Activated CD4-positive, alpha-beta memory T cell treated with anti-CD3 and anti-CD28 coated beads, Interleukin-2, amount 10 ng/mL, durations not matched to agents 7 days and 5 days (primary cell): ENCODE measurements at regions not wholly inside any gene's neighbourhood (a gene's known extent, or its start where the extent isn't known, plus 50 kb on each side); places are given as distances from the start of the nearest gene placed in this dataset.
"Not testable (repeated sequence)": the region's sequence is repeated elsewhere in the genome, so short reads cannot be mapped to it uniquely, and the experiment has no call there.

Experiments used
- CTCF ChIA-PET: fragments of 350-600 bp; sonication (Branson Sonifier 250); formaldehyde crosslinking; loops from one replicate; lab custom pipeline; 2021; ENCODE audit warnings: antibody characterized with exemption, inconsistent platforms; lab: Charles Lee
- POLR2A ChIA-PET: fragments of 350-600 bp; sonication (Branson Sonifier 250); formaldehyde crosslinking; loops from one replicate; lab custom pipeline; 2021; ENCODE audit warnings: antibody characterized with exemption; lab: Charles Lee
- DNase-seq: peaks from one replicate; pipeline ENCODE4 v3.0.0-alpha.2; 2020
- H3K27ac Mint-ChIP-seq: one replicate; pipeline ENCODE4 v1.8.0; 2021; ENCODE audit warnings: mild to moderate bottlenecking, mixed read lengths
- H3K27me3 Mint-ChIP-seq: one replicate; pipeline ENCODE4 v1.8.0; 2021; ENCODE audit warnings: mixed read lengths
- H3K36me3 Mint-ChIP-seq: one replicate; pipeline ENCODE4 v1.8.0; 2021; ENCODE audit warnings: low read depth, mixed read lengths
- H3K4me1 Mint-ChIP-seq: one replicate; pipeline ENCODE4 v1.8.0; 2021; ENCODE audit warnings: mixed read lengths
- H3K4me3 Mint-ChIP-seq: one replicate; pipeline ENCODE4 v1.8.0; 2021; ENCODE audit warnings: mild to moderate bottlenecking, mixed read lengths
- H3K9me3 Mint-ChIP-seq: one replicate; pipeline ENCODE4 v1.8.0; 2021; ENCODE audit warnings: mixed read lengths

DNA sequence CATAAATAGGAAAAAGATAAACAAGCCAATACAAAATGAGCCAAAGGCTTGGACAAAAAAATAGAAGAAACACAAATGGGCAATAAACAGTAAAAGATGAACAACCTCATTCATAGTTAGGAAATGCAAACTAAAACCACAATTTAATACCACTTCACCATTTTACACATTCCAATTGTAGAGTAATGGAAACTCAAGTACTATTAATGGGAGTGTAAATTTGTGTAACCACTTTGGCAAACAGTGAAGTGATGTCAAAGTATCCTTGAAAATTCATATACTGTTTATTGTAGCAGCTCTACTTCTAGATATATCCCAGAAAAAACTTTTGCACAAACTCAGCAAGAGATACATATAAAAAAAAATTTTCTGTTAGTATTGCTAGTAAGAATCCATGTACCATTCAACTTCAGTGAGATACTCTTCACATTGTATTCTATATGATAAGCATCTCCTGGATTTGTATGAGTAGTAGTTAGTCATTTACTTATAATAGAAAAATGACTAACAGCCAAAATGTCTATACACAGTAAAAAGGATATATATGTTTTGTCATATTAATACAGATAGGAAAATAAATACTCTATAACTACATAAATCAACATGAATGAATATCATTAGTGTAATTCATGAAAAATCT lies 229.8 kb downstream of the DKK2 start:
- Mint-ChIP-seq H3K9me3 (no peaks in the 10 kb centered on the region), H3K36me3 (no peaks in the 10 kb centered on the region), H3K4me3 (no peak overlapping the region), H3K27me3 (no peaks in the 10 kb centered on the region), H3K27ac (no peak overlapping the region), H3K4me1 (no peaks in the 10 kb centered on the region)
- CTCF ChIA-PET: interaction anchor here (0.8 kb wide), 1 partner anchor 38 kb away, joined by 3 read pairs; no protein-coding TSS in a partner anchor
- POLR2A ChIA-PET: no interaction called here
- DNase-seq: no peak

DNA sequence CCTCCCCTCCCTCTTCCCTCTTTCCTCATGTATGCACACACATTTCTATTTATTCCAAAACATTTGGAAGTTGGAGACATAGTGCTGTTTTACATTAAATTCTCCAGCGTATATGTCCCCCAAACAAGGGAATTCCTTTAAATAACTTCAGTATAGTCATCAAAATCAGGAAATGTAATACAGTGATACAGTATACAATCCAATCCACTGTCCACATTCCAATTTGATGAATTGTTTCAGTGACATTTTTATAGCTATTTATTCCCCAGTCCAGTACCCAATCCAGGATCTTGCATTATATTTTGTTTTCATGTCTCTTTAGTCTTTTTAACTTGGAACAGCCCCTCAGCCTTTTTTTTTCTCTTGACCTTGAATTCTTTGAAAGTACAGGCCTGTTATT lies 233.0 kb downstream of the DKK2 start:
- Mint-ChIP-seq H3K36me3 (no peaks in the 10 kb centered on the region), H3K27ac (no peak overlapping the region), H3K27me3 (no peaks in the 10 kb centered on the region), H3K9me3 (no peaks in the 10 kb centered on the region), H3K4me3 (no peak overlapping the region), H3K4me1 (no peaks in the 10 kb centered on the region)
- DNase-seq: no peak
- POLR2A ChIA-PET: no interaction called here
- CTCF ChIA-PET: no interaction called here

- ChIA-PET CTCF (no interaction called here), POLR2A (no interaction called here)
- DNase-seq: no peak
- Mint-ChIP-seq H3K27me3 (no peaks in the 10 kb centered on the region), H3K4me1 (no peaks in the 10 kb centered on the region), H3K9me3 (no peaks in the 10 kb centered on the region), H3K27ac (no peak overlapping the region), H3K4me3 (no peak overlapping the region), H3K36me3 (no peaks in the 10 kb centered on the region)
These were observed 234.7 kb downstream of the DKK2 start for GRCh38 chr4:106801386-106801785.

DNA sequence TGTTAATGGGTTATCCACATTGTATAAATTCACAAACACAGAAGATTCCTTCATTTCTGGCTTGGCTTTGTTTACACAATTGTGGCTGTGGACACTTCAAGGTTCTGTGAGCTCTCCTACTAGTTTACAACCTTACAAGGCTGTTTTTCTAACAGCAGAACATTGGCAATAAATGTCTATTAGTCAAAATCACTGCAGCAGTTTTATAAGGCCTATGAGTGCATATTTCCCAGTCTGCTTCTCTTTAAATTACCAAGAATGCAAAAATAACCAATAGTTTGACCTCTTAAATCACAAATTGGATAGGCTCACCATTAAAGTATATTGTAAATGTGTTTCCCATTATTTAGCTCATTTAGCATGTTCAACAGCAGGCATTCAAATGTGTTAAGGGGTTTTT lies 239.2 kb downstream of the DKK2 start:
- Mint-ChIP-seq H3K36me3 (no peaks in the 10 kb centered on the region), H3K9me3 (no peaks in the 10 kb centered on the region), H3K27me3 (no peaks in the 10 kb centered on the region), H3K4me3 (no peak overlapping the region), H3K27ac (no peak overlapping the region), H3K4me1 (no peaks in the 10 kb centered on the region)
- DNase-seq: no peak
- ChIA-PET CTCF (no interaction called here), POLR2A (no interaction called here)

DNA sequence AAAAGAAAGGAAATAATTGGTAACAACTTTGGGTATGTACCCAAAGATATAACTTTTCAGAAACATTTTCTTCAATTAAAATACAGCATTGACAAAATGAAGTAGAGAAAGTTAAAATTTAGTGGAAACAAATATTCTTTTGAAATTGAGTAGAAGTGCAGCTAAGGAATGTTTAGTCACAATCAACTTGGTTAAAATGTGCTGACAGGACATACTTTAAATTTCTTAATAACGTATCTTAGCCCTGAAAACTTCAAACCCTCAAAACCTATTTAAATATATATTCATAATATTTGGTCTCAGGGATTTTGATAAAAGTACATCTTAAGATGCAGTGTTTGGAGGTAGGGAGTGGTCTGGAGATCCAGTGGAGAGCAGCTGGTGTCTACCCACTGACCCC lies 240.8 kb downstream of the DKK2 start:
- H3K4me1 Mint-ChIP-seq: no peaks in the 10 kb centered on the region
- no peaks in the 10 kb centered on the region for H3K36me3 Mint-ChIP-seq
- H3K27me3 Mint-ChIP-seq: no peaks in the 10 kb centered on the region
- H3K27ac Mint-ChIP-seq: no peak overlapping the region
- no peak overlapping the region for H3K4me3 Mint-ChIP-seq
- POLR2A ChIA-PET: no interaction called here
- no peak for DNase-seq
- CTCF ChIA-PET: no interaction called here
- H3K9me3 Mint-ChIP-seq: no peaks in the 10 kb centered on the region

- Mint-ChIP-seq H3K4me3 (no peak overlapping the region), H3K4me1 (no peaks in the 10 kb centered on the region), H3K36me3 (no peaks in the 10 kb centered on the region), H3K9me3 (no peaks in the 10 kb centered on the region), H3K27ac (no peak overlapping the region), H3K27me3 (no peaks in the 10 kb centered on the region)
- no peak for DNase-seq
- POLR2A ChIA-PET: no interaction called here
- CTCF ChIA-PET: no interaction called here
These were observed 242.2 kb downstream of the DKK2 start for GRCh38 chr4:106793933-106794332.

GRCh38 chr4:106775636-106776035 lies 260.5 kb downstream of the DKK2 start:
- ChIA-PET POLR2A (no interaction called here), CTCF (no interaction called here)
- no peaks in the 10 kb centered on the region for H3K27me3 Mint-ChIP-seq
- H3K4me1 Mint-ChIP-seq: no peaks in the 10 kb centered on the region
- no peak overlapping the region for H3K4me3 Mint-ChIP-seq
- no peaks in the 10 kb centered on the region for H3K36me3 Mint-ChIP-seq
- no peak for DNase-seq
- no peak overlapping the region for H3K27ac Mint-ChIP-seq
- H3K9me3 Mint-ChIP-seq: no peaks in the 10 kb centered on the region

DNA sequence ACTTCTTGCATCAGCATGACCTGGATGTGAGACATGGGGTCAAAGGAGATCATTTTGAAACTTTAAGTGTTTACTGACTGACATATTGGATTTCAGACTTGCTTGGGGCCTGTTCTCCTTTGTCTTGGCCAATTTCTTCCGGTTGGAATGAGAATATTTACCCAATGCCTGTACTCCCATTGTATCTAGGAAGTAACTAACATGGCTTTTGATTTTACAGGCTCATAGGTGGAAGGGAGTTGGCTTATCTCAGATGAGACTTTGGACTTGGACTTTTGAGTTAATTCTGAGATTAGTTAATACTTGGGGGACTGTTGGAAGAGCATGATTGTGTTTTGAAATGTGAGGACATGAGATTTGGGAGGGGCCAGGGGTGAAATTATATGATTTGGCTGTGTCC lies 262.1 kb downstream of the DKK2 start:
- H3K27ac Mint-ChIP-seq, H3K27me3 Mint-ChIP-seq, POLR2A ChIA-PET, CTCF ChIA-PET, DNase-seq, H3K36me3 Mint-ChIP-seq, H3K4me1 Mint-ChIP-seq, H3K4me3 Mint-ChIP-seq, H3K9me3 Mint-ChIP-seq: not testable (repeated sequence)

GRCh38 chr4:106773076-106773905 lies 262.8 kb downstream of the DKK2 start:
- H3K4me3 Mint-ChIP-seq: no peak overlapping the region
- ChIA-PET POLR2A (no interaction called here), CTCF (interaction anchor here (0.6 kb wide), 1 partner anchor 240 kb away, joined by 3 read pairs; no protein-coding TSS in a partner anchor)
- H3K27me3 Mint-ChIP-seq: no peaks in the 10 kb centered on the region
- DNase-seq: no peak
- H3K9me3 Mint-ChIP-seq: no peaks in the 10 kb centered on the region
- no peak overlapping the region for H3K27ac Mint-ChIP-seq
- H3K36me3 Mint-ChIP-seq: no peaks in the 10 kb centered on the region
- H3K4me1 Mint-ChIP-seq: no peaks in the 10 kb centered on the region

GRCh38 chr4:106767991-106768390 lies 268.1 kb downstream of the DKK2 start:
- CTCF ChIA-PET: no interaction called here
- H3K27ac Mint-ChIP-seq: no peak overlapping the region

GRCh38 chr4:106766519-106766918 lies 269.6 kb downstream of the DKK2 start:
- ChIA-PET CTCF (no interaction called here), POLR2A (no interaction called here)
- Mint-ChIP-seq H3K4me3 (no peak overlapping the region), H3K27ac (no peak overlapping the region), H3K27me3 (no peaks in the 10 kb centered on the region), H3K36me3 (no peaks in the 10 kb centered on the region), H3K9me3 (no peaks in the 10 kb centered on the region), H3K4me1 (no peaks in the 10 kb centered on the region)
- DNase-seq: no peak

More at GRCh38 chr4:106767991-106768390, 268.1 kb downstream of the DKK2 start:
- Mint-ChIP-seq H3K9me3 (no peaks in the 10 kb centered on the region), H3K27me3 (no peaks in the 10 kb centered on the region), H3K4me1 (no peaks in the 10 kb centered on the region), H3K36me3 (no peaks in the 10 kb centered on the region), H3K4me3 (no peak overlapping the region)
- POLR2A ChIA-PET: no interaction called here
- DNase-seq: no peak

- H3K4me3 Mint-ChIP-seq: no peak overlapping the region
- H3K9me3 Mint-ChIP-seq: no peaks in the 10 kb centered on the region
- no peak for DNase-seq
- H3K27ac Mint-ChIP-seq: no peak overlapping the region
- H3K36me3 Mint-ChIP-seq: no peaks in the 10 kb centered on the region
- H3K4me1 Mint-ChIP-seq: no peaks in the 10 kb centered on the region
- ChIA-PET POLR2A (no interaction called here), CTCF (no interaction called here)
- H3K27me3 Mint-ChIP-seq: no peaks in the 10 kb centered on the region
These were observed 271.3 kb downstream of the DKK2 start for GRCh38 chr4:106764774-106765173.

DNA sequence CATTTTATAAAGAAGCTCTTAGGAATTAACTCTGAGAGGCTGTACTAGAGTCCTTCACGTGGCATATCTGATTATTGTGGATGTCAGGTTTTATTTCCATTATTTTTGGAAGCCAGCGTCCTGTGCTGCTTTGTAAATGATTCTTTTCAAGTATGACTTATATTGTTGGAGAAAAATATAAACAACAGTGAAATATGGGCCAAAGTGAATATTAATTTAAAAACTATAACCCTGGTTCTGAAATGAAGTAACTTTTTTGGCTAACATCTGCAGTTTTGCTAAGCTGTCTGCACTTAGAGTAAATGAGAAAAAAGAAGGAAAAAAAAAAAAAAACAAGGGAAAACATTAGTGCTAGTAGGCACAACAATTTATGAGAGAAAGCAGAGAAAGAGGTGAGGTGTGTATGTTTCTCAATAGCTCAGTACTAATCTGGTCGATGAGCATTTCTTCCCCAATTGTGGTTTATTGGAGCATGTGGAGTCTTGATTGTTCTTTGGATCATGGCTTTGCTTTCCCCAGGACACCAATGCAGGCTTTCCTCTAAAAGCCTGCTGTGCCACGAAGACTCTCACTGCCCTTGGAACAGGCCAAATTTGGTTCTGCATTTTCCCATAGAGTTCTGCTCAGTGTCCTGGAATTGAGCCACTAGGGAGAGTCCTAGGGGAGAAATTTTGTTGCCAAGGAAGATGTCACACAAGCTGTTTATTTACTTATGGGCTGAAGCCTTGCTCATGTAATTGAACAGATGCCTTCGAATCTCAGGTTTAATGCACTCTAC lies 273.3 kb downstream of the DKK2 start:
- CTCF ChIA-PET: interaction anchor here (0.5 kb wide), 1 partner anchor 434 kb away, joined by 3 read pairs; no protein-coding TSS in a partner anchor
- Mint-ChIP-seq H3K4me1 (no peaks in the 10 kb centered on the region), H3K27me3 (no peaks in the 10 kb centered on the region), H3K27ac (no peak overlapping the region), H3K36me3 (no peaks in the 10 kb centered on the region), H3K9me3 (no peaks in the 10 kb centered on the region), H3K4me3 (no peak overlapping the region)
- POLR2A ChIA-PET: no interaction called here
- DNase-seq: no peak
